Kidney epithelial cell (primary cell): ENCODE measurements at regions not wholly inside any gene's neighbourhood (a gene's known extent, or its start where the extent isn't known, plus 50 kb on each side); places are given as distances from the start of the nearest gene placed in this dataset.

Experiments used
- DNase-seq: peaks from one replicate; pipeline ENCODE4 v3.0.0-alpha.2; 2010; ENCODE audit warnings: low read depth
- H3K27me3 ChIP-seq: 2 replicates; pipeline ENCODE4 v1.6.0; 2011; ENCODE audit warnings: low read length; ENCODE audit not compliant: control insufficient read depth, insufficient read depth
- H3K36me3 ChIP-seq: 2 replicates; pipeline ENCODE4 v1.5.1; 2011; ENCODE audit warnings: low read length; ENCODE audit not compliant: control insufficient read depth, insufficient read depth
- H3K4me3 ChIP-seq: 2 replicates; pipeline ENCODE4 v1.5.1; 2011; ENCODE audit warnings: low read depth, mild to moderate bottlenecking, control low read depth, low read length
- CTCF ChIP-seq: IDR thresholded peaks from 2 replicates; pipeline ENCODE4 v1.5.1; 2011; ENCODE audit warnings: mild to moderate bottlenecking, moderate library complexity, low read length, control low read depth, inconsistent platforms; ENCODE audit not compliant: insufficient read depth, poor library complexity, severe bottlenecking

GRCh38 chr11:11215058-11215815, 137.8 kb downstream of the CSNK2A3 start:
- Histone ChIP-seq H3K36me3 (no peaks in the 10 kb centered on the region), H3K4me3 (no peak overlapping the region), H3K27me3 (peaks cover 3% of the 10 kb centered on the region)
- TF ChIP-seq CTCF, result no peak
- no peak for DNase-seq

- no peak for TF ChIP-seq CTCF
- Histone ChIP-seq H3K36me3 (no peaks in the 10 kb centered on the region), H3K27me3 (peaks cover 3% of the 10 kb centered on the region), H3K4me3 (no peak overlapping the region)
- no peak for DNase-seq
Measured at GRCh38 chr11:11213117-11213516, 139.9 kb downstream of the CSNK2A3 start.

GRCh38 chr11:11211888-11212287, 141.2 kb downstream of the CSNK2A3 start:
- DNase-seq, result no peak
- H3K27me3 ChIP-seq, result peaks cover 3% of the 10 kb centered on the region
- no peak overlapping the region for H3K4me3 ChIP-seq
- no peaks in the 10 kb centered on the region for H3K36me3 ChIP-seq
- TF ChIP-seq CTCF, result no peak

GRCh38 chr11:11211186-11211585, 141.9 kb downstream of the CSNK2A3 start:
- Histone ChIP-seq H3K36me3 (no peaks in the 10 kb centered on the region), H3K4me3 (no peak overlapping the region), H3K27me3 (peaks cover 3% of the 10 kb centered on the region)
- no peak for TF ChIP-seq CTCF
- no peak for DNase-seq

GRCh38 chr11:11210446-11210845, 142.6 kb downstream of the CSNK2A3 start:
- Histone ChIP-seq H3K4me3 (no peak overlapping the region), H3K36me3 (no peaks in the 10 kb centered on the region), H3K27me3 (no peaks in the 10 kb centered on the region)
- TF ChIP-seq CTCF, result no peak
- DNase-seq, result no peak

- TF ChIP-seq CTCF, result no peak
- no peak for DNase-seq
- Histone ChIP-seq H3K36me3 (no peaks in the 10 kb centered on the region), H3K27me3 (no peaks in the 10 kb centered on the region), H3K4me3 (no peak overlapping the region)
Measured at GRCh38 chr11:11209967-11210366, 143.1 kb downstream of the CSNK2A3 start.
